ENCODE measurements at regions not wholly inside any gene's neighbourhood (a gene's known extent, or its start where the extent isn't known, plus 50 kb on each side); places are given as distances from the start of the nearest gene placed in this dataset.

GRCh38 chr1:38344716-38345115 lies 298.1 kb upstream of the POU3F1 start:
- Histone ChIP-seq H3K4me3 (replicated peaks; ENCODE audit: insufficient read depth, low read length) (no peak overlapping the region), H3K27me3 (ENCODE audit: insufficient read depth, poor library complexity, severe bottlenecking) (peaks cover 2% of the 10 kb centered on the region), H3K27ac (replicated peaks) (no peak overlapping the region)
- TF ChIP-seq SPI1 (IDR thresholded peaks at IDR 0.05; ENCODE audit: borderline replicate concordance, low read depth), result no peak
- no peak for TF ChIP-seq REST (IDR thresholded peaks at IDR 0.05; ENCODE audit: insufficient replicate concordance, low read depth)
- TF ChIP-seq POLR2AphosphoS5 (IDR thresholded peaks at IDR 0.05; ENCODE audit: low read depth), result no peak
- no peak for TF ChIP-seq CTCF (IDR thresholded peaks at IDR 0.05; ENCODE audit: insufficient read depth, low read length)
- no peak for TF ChIP-seq GABPA (IDR thresholded peaks at IDR 0.05; ENCODE audit: low read depth)
- no peak for DNase-seq (ENCODE audit: low read depth in 1 of 2, low spot score in 1 of 2)

- no peaks in the 10 kb centered on the region for H3K27me3 ChIP-seq (ENCODE audit: insufficient read depth, poor library complexity, severe bottlenecking)
- H3K27ac ChIP-seq (replicated peaks), result no peak overlapping the region
- TF ChIP-seq GABPA (IDR thresholded peaks at IDR 0.05; ENCODE audit: low read depth) (no peak), REST (IDR thresholded peaks at IDR 0.05; ENCODE audit: insufficient replicate concordance, low read depth) (no peak), POLR2AphosphoS5 (IDR thresholded peaks at IDR 0.05; ENCODE audit: low read depth) (no peak), CTCF (IDR thresholded peaks at IDR 0.05; ENCODE audit: insufficient read depth, low read length) (no peak), SPI1 (IDR thresholded peaks at IDR 0.05; ENCODE audit: borderline replicate concordance, low read depth) (no peak)
- no peak overlapping the region for H3K4me3 ChIP-seq (replicated peaks; ENCODE audit: insufficient read depth, low read length)
- no peak for DNase-seq (ENCODE audit: low read depth in 1 of 2, low spot score in 1 of 2)
Observed at GRCh38 chr1:38341694-38342093, 295.1 kb upstream of the POU3F1 start.

GRCh38 chr1:38340409-38340808 lies 293.8 kb upstream of the POU3F1 start:
- Histone ChIP-seq H3K27ac (replicated peaks) (no peak overlapping the region), H3K27me3 (ENCODE audit: insufficient read depth, poor library complexity, severe bottlenecking) (no peaks in the 10 kb centered on the region), H3K4me3 (replicated peaks; ENCODE audit: insufficient read depth, low read length) (no peak overlapping the region)
- no peak for DNase-seq (ENCODE audit: low read depth in 1 of 2, low spot score in 1 of 2)
- TF ChIP-seq SPI1 (IDR thresholded peaks at IDR 0.05; ENCODE audit: borderline replicate concordance, low read depth) (no peak), REST (IDR thresholded peaks at IDR 0.05; ENCODE audit: insufficient replicate concordance, low read depth) (no peak), POLR2AphosphoS5 (IDR thresholded peaks at IDR 0.05; ENCODE audit: low read depth) (no peak), CTCF (IDR thresholded peaks at IDR 0.05; ENCODE audit: insufficient read depth, low read length) (no peak), GABPA (IDR thresholded peaks at IDR 0.05; ENCODE audit: low read depth) (no peak)

Measured in HL-60 (cell line).